Panc1 (cell line): ENCODE measurements at regions not wholly inside any gene's neighbourhood (a gene's known extent, or its start where the extent isn't known, plus 50 kb on each side); places are given as distances from the start of the nearest gene placed in this dataset.

Experiments used
- ATAC-seq: fragments of 200-7000 bp; cut with Tn5 transposase; 2 replicates; pipeline ENCODE4 v1.9.1; 2020; ENCODE audit warnings: mild to moderate bottlenecking, moderate library complexity
- BruUV-seq: library from RNA; stranded (reverse); fragments of 400-500 nt; replicated peaks from 2 replicates; lab custom pipeline; 2021; lab: Mats Ljungman, UMichigan
- CTCF ChIA-PET: fragments of 300-600 bp; sonication (Branson Sonifier 250); formaldehyde crosslinking; loops from one replicate; lab custom pipeline; 2022; ENCODE audit warnings: antibody characterized with exemption; lab: Charles Lee
- POLR2A ChIA-PET: fragments of 300-600 bp; sonication (Branson Sonifier 250); formaldehyde crosslinking; loops from one replicate; lab custom pipeline; 2022; ENCODE audit warnings: antibody characterized with exemption; lab: Charles Lee
- DNase-seq: peaks from one replicate; pipeline ENCODE4 v3.0.0-alpha.2; 2010; ENCODE audit warnings: low read depth, low spot score
- H3K27ac ChIP-seq: 2 replicates; pipeline ENCODE4 v1.5.1; 2011; ENCODE audit warnings: mild to moderate bottlenecking, low read length, inconsistent platforms
- H3K27me3 ChIP-seq: fragments of 200-500 bp; sonication (Bioruptor generic); 2 replicates; pipeline ENCODE4 v1.6.0; 2014; ENCODE audit warnings: low read length, inconsistent platforms; ENCODE audit not compliant: control insufficient read depth, insufficient read depth
- H3K36me3 ChIP-seq: fragments of 200-500 bp; sonication (Bioruptor generic); 2 replicates; pipeline ENCODE4 v1.5.1; 2014; ENCODE audit warnings: inconsistent platforms, mild to moderate bottlenecking, low read length, moderate library complexity; ENCODE audit not compliant: control insufficient read depth, insufficient read depth
- H3K4me1 ChIP-seq: 2 replicates; pipeline ENCODE4 v1.5.1; 2011; ENCODE audit warnings: inconsistent platforms, mild to moderate bottlenecking, low read length, moderate library complexity; ENCODE audit not compliant: control insufficient read depth, insufficient read depth
- H3K4me3 ChIP-seq, 2 experiments: 2 replicates each; pipeline ENCODE4 v1.5.1; 2011 to 2012; ENCODE audit warnings: low read depth in 2 of 2, low read length in 2 of 2, mild to moderate bottlenecking in 2 of 2, inconsistent platforms in 1 of 2, moderate library complexity in 1 of 2
- H3K9me3 ChIP-seq: fragments of 200-500 bp; sonication (Bioruptor generic); 2 replicates; pipeline ENCODE4 v1.5.1; 2014; ENCODE audit warnings: low read depth, mild to moderate bottlenecking, inconsistent platforms, low read length, moderate library complexity; ENCODE audit not compliant: control insufficient read depth, insufficient read depth
- CTCF ChIP-seq: fragments of 450-650 bp; IDR thresholded peaks from 2 replicates; pipeline ENCODE4 v1.5.1; 2017; ENCODE audit warnings: mild to moderate bottlenecking
- POLR2AphosphoS5 ChIP-seq: IDR thresholded peaks from 2 replicates; pipeline ENCODE4 v1.6.1; 2012; ENCODE audit warnings: mild to moderate bottlenecking, low read depth, low read length, moderate library complexity
- SIN3A ChIP-seq: IDR thresholded peaks from 2 replicates; pipeline ENCODE4 v1.6.1; 2012; ENCODE audit warnings: low read depth, mild to moderate bottlenecking, low read length, moderate library complexity, borderline replicate concordance; ENCODE audit not compliant: insufficient read depth
- TCF7L2 ChIP-seq: IDR thresholded peaks from 2 replicates; pipeline ENCODE4 v1.6.1; 2011; ENCODE audit warnings: mild to moderate bottlenecking, low read depth, low read length, inconsistent platforms
- in situ Hi-C: cut with HindIII; loops from 2 replicates; pipeline ENCODE4 v1.10.0; 2016; ENCODE audit warnings: low sequenced_read_pairs, low pct_unique_long_range_greater_than_20kb
- intact Hi-C: fragments of 100-400 bp; cut with micrococcal nuclease; formaldehyde crosslinking; loops from one replicate; pipeline ENCODE4 v1.10.0; 2022; ENCODE audit not compliant: unreplicated experiment
- TF ChIP-seq, protein P1 (sequence below), 2 experiments: IDR thresholded peaks; 2 replicates each; pipeline ENCODE4 v1.6.1; 2011 to 2012; ENCODE audit warnings: low read depth in 2 of 2, control low read depth in 1 of 2, low read length in 1 of 2, mild to moderate bottlenecking in 1 of 2, moderate library complexity in 1 of 2; ENCODE audit not compliant: insufficient read depth in 1 of 2

GRCh38 chr4:14496408-14496807 lies 505.9 kb upstream of the CPEB2 start:
- no peak for ATAC-seq
- ChIA-PET CTCF (no interaction called here), POLR2A (no interaction called here)
- Histone ChIP-seq H3K4me1 (no peaks in the 10 kb centered on the region), H3K4me3 (no peak overlapping the region), H3K27me3 (no peaks in the 10 kb centered on the region), H3K27ac (no peak overlapping the region), H3K9me3 (no peaks in the 10 kb centered on the region), H3K36me3 (no peaks in the 10 kb centered on the region)
- BruUV-seq, result no TSS peak
- intact Hi-C loops, result no loop called here
- in situ Hi-C loops, result no loop called here
- no peak for DNase-seq
- TF ChIP-seq CTCF (no peak), TCF7L2 (no peak), SIN3A (no peak), POLR2AphosphoS5 (no peak)
- TF ChIP-seq, protein P1, sequence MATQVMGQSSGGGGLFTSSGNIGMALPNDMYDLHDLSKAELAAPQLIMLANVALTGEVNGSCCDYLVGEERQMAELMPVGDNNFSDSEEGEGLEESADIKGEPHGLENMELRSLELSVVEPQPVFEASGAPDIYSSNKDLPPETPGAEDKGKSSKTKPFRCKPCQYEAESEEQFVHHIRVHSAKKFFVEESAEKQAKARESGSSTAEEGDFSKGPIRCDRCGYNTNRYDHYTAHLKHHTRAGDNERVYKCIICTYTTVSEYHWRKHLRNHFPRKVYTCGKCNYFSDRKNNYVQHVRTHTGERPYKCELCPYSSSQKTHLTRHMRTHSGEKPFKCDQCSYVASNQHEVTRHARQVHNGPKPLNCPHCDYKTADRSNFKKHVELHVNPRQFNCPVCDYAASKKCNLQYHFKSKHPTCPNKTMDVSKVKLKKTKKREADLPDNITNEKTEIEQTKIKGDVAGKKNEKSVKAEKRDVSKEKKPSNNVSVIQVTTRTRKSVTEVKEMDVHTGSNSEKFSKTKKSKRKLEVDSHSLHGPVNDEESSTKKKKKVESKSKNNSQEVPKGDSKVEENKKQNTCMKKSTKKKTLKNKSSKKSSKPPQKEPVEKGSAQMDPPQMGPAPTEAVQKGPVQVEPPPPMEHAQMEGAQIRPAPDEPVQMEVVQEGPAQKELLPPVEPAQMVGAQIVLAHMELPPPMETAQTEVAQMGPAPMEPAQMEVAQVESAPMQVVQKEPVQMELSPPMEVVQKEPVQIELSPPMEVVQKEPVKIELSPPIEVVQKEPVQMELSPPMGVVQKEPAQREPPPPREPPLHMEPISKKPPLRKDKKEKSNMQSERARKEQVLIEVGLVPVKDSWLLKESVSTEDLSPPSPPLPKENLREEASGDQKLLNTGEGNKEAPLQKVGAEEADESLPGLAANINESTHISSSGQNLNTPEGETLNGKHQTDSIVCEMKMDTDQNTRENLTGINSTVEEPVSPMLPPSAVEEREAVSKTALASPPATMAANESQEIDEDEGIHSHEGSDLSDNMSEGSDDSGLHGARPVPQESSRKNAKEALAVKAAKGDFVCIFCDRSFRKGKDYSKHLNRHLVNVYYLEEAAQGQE (IDR thresholded peaks at IDR 0.05; ENCODE audit: insufficient read depth in 1 of 2, low read depth in 2 of 2, low read length in 1 of 2), result no peak

GRCh38 chr4:14496969-14497368 lies 505.3 kb upstream of the CPEB2 start:
- BruUV-seq, result no TSS peak
- in situ Hi-C loops, result no loop called here
- CTCF ChIA-PET, result no interaction called here

More at GRCh38 chr4:14496969-14497368, 505.3 kb upstream of the CPEB2 start:
- no peak overlapping the region for H3K27ac ChIP-seq
- DNase-seq, result no peak
- POLR2A ChIA-PET, result no interaction called here
- no peaks in the 10 kb centered on the region for H3K4me1 ChIP-seq
- TF ChIP-seq CTCF (no peak), SIN3A (no peak), TCF7L2 (no peak), POLR2AphosphoS5 (no peak)
- TF ChIP-seq, protein P1 (IDR thresholded peaks at IDR 0.05; ENCODE audit: insufficient read depth in 1 of 2, low read depth in 2 of 2, low read length in 1 of 2), result no peak
- H3K4me3 ChIP-seq, result no peak overlapping the region
- H3K36me3 ChIP-seq, result no peaks in the 10 kb centered on the region
- H3K9me3 ChIP-seq, result no peaks in the 10 kb centered on the region
- no peaks in the 10 kb centered on the region for H3K27me3 ChIP-seq
- intact Hi-C loops, result no loop called here
- ATAC-seq, result no peak
